ENCODE measurements at regions not wholly inside any gene's neighbourhood (a gene's known extent, or its start where the extent isn't known, plus 50 kb on each side); places are given as distances from the start of the nearest gene placed in this dataset.

GRCh38 chr2:15890124-15890754 lies 50.1 kb upstream of the MYCN start:
- TF ChIP-seq CTCF (IDR thresholded peaks at IDR 0.05) (no peak), POLR2A (IDR thresholded peaks at IDR 0.05) (no peak)

Measured in Peyer's patch (tissue), 4 donors.